Keratinocyte (primary cell): ENCODE measurements at regions not wholly inside any gene's neighbourhood (a gene's known extent, or its start where the extent isn't known, plus 50 kb on each side); places are given as distances from the start of the nearest gene placed in this dataset.

Experiments used
- DNase-seq: peaks from one replicate; pipeline ENCODE4 v3.0.0-alpha.2; 2011; ENCODE audit warnings: low read depth, missing footprints, low spot score
- FAIRE-seq: peaks from 2 replicates; lab custom pipeline; 2011; peaks lifted over from hg19 to GRCh38; lab: Jason Lieb, UNC
- H2AFZ ChIP-seq: 2 replicates; pipeline ENCODE4 v1.6.0; 2012; ENCODE audit warnings: low read length, control low read depth, inconsistent platforms; ENCODE audit not compliant: control insufficient read depth
- H3K27ac ChIP-seq: 2 replicates; pipeline ENCODE4 v1.5.1; 2011; ENCODE audit warnings: low read length; ENCODE audit not compliant: control insufficient read depth, insufficient read depth
- H3K27me3 ChIP-seq: 3 replicates; pipeline ENCODE4 v1.6.0; 2011; ENCODE audit warnings: low read length; ENCODE audit not compliant: control insufficient read depth, insufficient read depth; ENCODE audit errors: extremely low read depth
- H3K36me3 ChIP-seq, 2 experiments: 2 replicates in 1 of 2; 3 replicates in 1 of 2; pipeline ENCODE4 v1.5.1; 2011; ENCODE audit warnings: low read length in 2 of 2, mild to moderate bottlenecking in 1 of 2; ENCODE audit not compliant: control insufficient read depth in 2 of 2, insufficient read depth in 2 of 2; ENCODE audit errors: extremely low read depth in 1 of 2
- H3K4me1 ChIP-seq: 3 replicates; pipeline ENCODE4 v1.5.1; 2011; ENCODE audit warnings: low read length; ENCODE audit not compliant: control insufficient read depth, insufficient read depth; ENCODE audit errors: extremely low read depth
- H3K4me2 ChIP-seq: 3 replicates; pipeline ENCODE4 v1.6.0; 2011; ENCODE audit warnings: low read depth, low read length; ENCODE audit not compliant: control insufficient read depth, insufficient read depth; ENCODE audit errors: extremely low read depth
- H3K4me3 ChIP-seq, 3 experiments: fragments of 200-600 bp in 1 of 3; sonication (generic) in 1 of 3; 2 replicates in 2 of 3; 3 replicates in 1 of 3; pipeline ENCODE4 v1.5.1; 2011 to 2016; ENCODE audit warnings: low read length in 3 of 3, mild to moderate bottlenecking in 3 of 3, control low read depth in 2 of 3, inconsistent platforms in 1 of 3, low read depth in 1 of 3, mixed read lengths in 1 of 3, mixed run types in 1 of 3, moderate library complexity in 1 of 3; ENCODE audit not compliant: control insufficient read depth in 2 of 3, insufficient read depth in 2 of 3; ENCODE audit errors: extremely low read depth in 1 of 3
- H3K79me2 ChIP-seq: 2 replicates; pipeline ENCODE4 v1.6.0; 2012; ENCODE audit warnings: low read length; ENCODE audit not compliant: control insufficient read depth, insufficient read depth
- H3K9ac ChIP-seq: 3 replicates; pipeline ENCODE4 v1.6.0; 2011; ENCODE audit warnings: low read length; ENCODE audit not compliant: control insufficient read depth, insufficient read depth; ENCODE audit errors: extremely low read depth
- H3K9me1 ChIP-seq: 3 replicates; pipeline ENCODE4 v1.6.0; 2011; ENCODE audit warnings: low read length; ENCODE audit not compliant: control insufficient read depth, insufficient read depth; ENCODE audit errors: extremely low read depth
- H3K9me3 ChIP-seq: 2 replicates; pipeline ENCODE4 v1.5.1; 2012; ENCODE audit warnings: low read depth, low read length; ENCODE audit not compliant: control insufficient read depth
- H4K20me1 ChIP-seq: 3 replicates; pipeline ENCODE4 v1.6.0; 2011; ENCODE audit warnings: low read length; ENCODE audit not compliant: control insufficient read depth, insufficient read depth; ENCODE audit errors: extremely low read depth
- CTCF ChIP-seq, 3 experiments: IDR thresholded peaks in 1 of 3; conservative IDR thresholded peaks in 1 of 3; optimal IDR thresholded peaks in 1 of 3; 2 replicates in 2 of 3; 3 replicates in 1 of 3; pipeline versions ENCODE3 to v1.5.1; 2011; ENCODE audit warnings: low read length in 3 of 3, mild to moderate bottlenecking in 3 of 3, moderate library complexity in 2 of 3, control low read depth in 1 of 3, inconsistent platforms in 1 of 3; ENCODE audit not compliant: insufficient read depth in 2 of 3; ENCODE audit errors: extremely low read depth in 1 of 3
- EZH2 ChIP-seq: IDR thresholded peaks from one replicate; pipeline ENCODE4 v1.6.1; 2012; ENCODE audit warnings: inconsistent platforms, mild to moderate bottlenecking, low read length, moderate library complexity
- dilution Hi-C: fragments of 300-500 bp; cut with MboI; formaldehyde crosslinking; loops from one replicate; pipeline ENCODE4 v1.7.0; 2020; ENCODE audit warnings: low sequenced_read_pairs; ENCODE audit not compliant: extremely low pct_ligation_motif_present

GRCh38 chr6:139824864-139825263 is 450.4 kb upstream of the CITED2 start:
- FAIRE-seq (no peak), DNase-seq (no peak)
- H3K4me2 ChIP-seq = no peak overlapping the region

GRCh38 chr6:139823808-139824126 is 449.3 kb upstream of the CITED2 start:
- no peak for TF ChIP-seq CTCF (optimal IDR thresholded peaks at IDR 0.05 in 1 of 3, IDR thresholded peaks at IDR 0.05 in 1 of 3, conservative IDR thresholded peaks at IDR 0.05 in 1 of 3; ENCODE audit: extremely low read depth in 1 of 3, insufficient read depth in 2 of 3, low read length in 3 of 3)
- no peak for TF ChIP-seq EZH2
- Histone ChIP-seq H2AFZ (no peak overlapping the region), H3K4me2 (no peak overlapping the region), H3K4me3 (no peak overlapping the region), H3K9me3 (no peaks in the 10 kb centered on the region), H4K20me1 (no peaks in the 10 kb centered on the region), H3K36me3 (no peaks in the 10 kb centered on the region), H3K27ac (no peak overlapping the region), H3K79me2 (no peaks in the 10 kb centered on the region), H3K27me3 (no peaks in the 10 kb centered on the region), H3K9me1 (no peaks in the 10 kb centered on the region), H3K9ac (no peak overlapping the region), H3K4me1 (no peaks in the 10 kb centered on the region)
- no peak for FAIRE-seq
- DNase-seq = no peak
- dilution Hi-C loops = no loop called here

More at GRCh38 chr6:139824864-139825263, 450.4 kb upstream of the CITED2 start:
- TF ChIP-seq EZH2 = no peak
- no peak for TF ChIP-seq CTCF (optimal IDR thresholded peaks at IDR 0.05 in 1 of 3, IDR thresholded peaks at IDR 0.05 in 1 of 3, conservative IDR thresholded peaks at IDR 0.05 in 1 of 3; ENCODE audit: extremely low read depth in 1 of 3, insufficient read depth in 2 of 3, low read length in 3 of 3)
- H3K27me3 ChIP-seq = no peaks in the 10 kb centered on the region
- no peaks in the 10 kb centered on the region for H4K20me1 ChIP-seq
- dilution Hi-C loops = no loop called here
- no peaks in the 10 kb centered on the region for H3K4me1 ChIP-seq
- no peaks in the 10 kb centered on the region for H3K79me2 ChIP-seq
- H3K36me3 ChIP-seq = no peaks in the 10 kb centered on the region
- H3K27ac ChIP-seq = no peak overlapping the region
- H3K9me3 ChIP-seq = no peaks in the 10 kb centered on the region
- H2AFZ ChIP-seq = no peak overlapping the region
- no peaks in the 10 kb centered on the region for H3K9me1 ChIP-seq
- no peak overlapping the region for H3K9ac ChIP-seq
- H3K4me3 ChIP-seq = no peak overlapping the region
